B cell (primary cell): ENCODE measurements at regions not wholly inside any gene's neighbourhood (a gene's known extent, or its start where the extent isn't known, plus 50 kb on each side); places are given as distances from the start of the nearest gene placed in this dataset.

Source experiments
- ATAC-seq: fragments of 200-7000 bp; cut with Tn5 transposase; one replicate; pipeline ENCODE4 v1.10.0; 2021; ENCODE audit warnings: low read depth, mild to moderate bottlenecking, moderate number of reproducible peaks, moderate library complexity
- CTCF ChIA-PET: fragments of 350-600 bp; sonication (Branson Sonifier 250); formaldehyde crosslinking; loops from one replicate; lab custom pipeline; 2021; ENCODE audit warnings: antibody characterized with exemption, inconsistent platforms; lab: Charles Lee
- POLR2A ChIA-PET: fragments of 350-600 bp; sonication (Branson Sonifier 250); formaldehyde crosslinking; loops from one replicate; lab custom pipeline; 2021; ENCODE audit warnings: antibody characterized with exemption; lab: Charles Lee
- DNase-seq: peaks from one replicate; pipeline ENCODE4 v3.0.0; 2013
- H2AFZ ChIP-seq: 2 replicates; pipeline ENCODE4 v1.6.1; 2012; ENCODE audit warnings: mild to moderate bottlenecking, low read depth, low read length; ENCODE audit not compliant: insufficient read depth, poor library complexity, severe bottlenecking
- H3K27ac ChIP-seq, 2 donors: 1 replicate in 1 of 2; 2 replicates in 1 of 2; pipeline ENCODE4 v1.5.1; 2012 to 2013; ENCODE audit warnings: low read length in 2 of 2, mild to moderate bottlenecking in 2 of 2, moderate library complexity in 1 of 2
- H3K27me3 ChIP-seq, 4 experiments: fragments of 200-600 bp in 1 of 4; sonication (generic) in 1 of 4; replicated peaks in 1 of 4; 1 replicate in 2 of 4; 2 replicates in 2 of 4; pipeline versions ENCODE4 v1.6.1 to v1.7.0; 2013 to 2016; ENCODE audit warnings: low read length in 3 of 4, mild to moderate bottlenecking in 2 of 4, mixed read lengths in 1 of 4, moderate library complexity in 1 of 4; ENCODE audit not compliant: insufficient read depth in 4 of 4, control insufficient read depth in 3 of 4; ENCODE audit errors: control extremely low read depth in 1 of 4
- H3K36me3 ChIP-seq, 2 experiments: replicated peaks in 1 of 2; 1 replicate in 1 of 2; 2 replicates in 1 of 2; pipeline versions ENCODE4 v1.6.1 to v1.7.1; 2013; ENCODE audit warnings: low read length in 1 of 2; ENCODE audit not compliant: insufficient read depth in 2 of 2, control insufficient read depth in 1 of 2; ENCODE audit errors: control extremely low read depth in 1 of 2, extremely low read depth in 1 of 2
- H3K4me1 ChIP-seq, 2 donors: fragments of 200-600 bp in 1 of 2; sonication (generic) in 1 of 2; 1 replicate in 1 of 2; 2 replicates in 1 of 2; pipeline versions ENCODE4 v1.5.1 to v1.6.1; 2013 to 2017; ENCODE audit warnings: low read length in 2 of 2; ENCODE audit not compliant: control insufficient read depth in 2 of 2, insufficient read depth in 2 of 2
- H3K4me2 ChIP-seq: replicated peaks from 2 replicates; pipeline ENCODE3; 2012; ENCODE audit warnings: mild to moderate bottlenecking, low read depth, low read length; ENCODE audit not compliant: poor library complexity, severe bottlenecking
- H3K4me3 ChIP-seq, 5 experiments: fragments of 200-600 bp in 1 of 5; sonication (generic) in 1 of 5; 1 replicate in 3 of 5; 2 replicates in 2 of 5; pipeline versions ENCODE4 v1.5.1 to v1.7.0; 2011 to 2016; ENCODE audit warnings: low read length in 4 of 5, mild to moderate bottlenecking in 4 of 5, low read depth in 2 of 5, control low read depth in 1 of 5, moderate library complexity in 1 of 5; ENCODE audit not compliant: insufficient read depth in 1 of 5; ENCODE audit errors: control extremely low read depth in 1 of 5, extremely low read depth in 1 of 5
- H3K79me2 ChIP-seq: fragments of 200-600 bp; sonication (generic); one replicate; pipeline ENCODE4 v1.6.0; 2016; ENCODE audit warnings: low read length; ENCODE audit not compliant: control insufficient read depth, insufficient read depth
- H3K9ac ChIP-seq: fragments of 200-600 bp; sonication (generic); 2 replicates; pipeline ENCODE4 v1.6.1; 2017; ENCODE audit warnings: mild to moderate bottlenecking, low read length, moderate library complexity
- H3K9me3 ChIP-seq, 3 donors: one replicate each; pipeline versions ENCODE4 v1.6.1 to v1.7.1; 2013; ENCODE audit warnings: low read length in 2 of 3; ENCODE audit not compliant: control insufficient read depth in 2 of 3, insufficient read depth in 1 of 3; ENCODE audit errors: control extremely low read depth in 1 of 3
- H4K20me1 ChIP-seq: 2 replicates; pipeline ENCODE4 v1.6.0; 2012; ENCODE audit warnings: mild to moderate bottlenecking, low read length; ENCODE audit not compliant: insufficient read depth, control insufficient read depth, poor library complexity, severe bottlenecking
- H3K27ac Mint-ChIP-seq: one replicate; pipeline ENCODE4 v1.8.0; 2021; ENCODE audit warnings: mixed read lengths
- H3K27me3 Mint-ChIP-seq: one replicate; pipeline ENCODE4 v1.8.0; 2021; ENCODE audit warnings: mixed read lengths
- H3K4me1 Mint-ChIP-seq: one replicate; pipeline ENCODE4 v1.8.0; 2021; ENCODE audit warnings: mixed read lengths
- H3K4me3 Mint-ChIP-seq: one replicate; pipeline ENCODE4 v1.8.0; 2021; ENCODE audit warnings: mixed read lengths
- H3K9me3 Mint-ChIP-seq: one replicate; pipeline ENCODE4 v1.8.0; 2022; ENCODE audit warnings: mixed read lengths; ENCODE audit not compliant: insufficient read depth
- EZH2 ChIP-seq: IDR thresholded peaks from 2 replicates; pipeline ENCODE4 v1.6.1; 2012; ENCODE audit warnings: borderline replicate concordance, low read depth, mild to moderate bottlenecking, moderate library complexity, low read length; ENCODE audit not compliant: insufficient read depth, poor library complexity, severe bottlenecking
- WGBS: methylation state at CpG from one replicate; pipeline ENCODE4 v1.1.5; 2013; ENCODE audit warnings: missing lambda C conversion rate; ENCODE audit not compliant: insufficient coverage; 5-methylcytosine and 5-hydroxymethylcytosine counted together
- intact Hi-C: fragments of 100-400 bp; cut with micrococcal nuclease; formaldehyde crosslinking; loops from one replicate; pipeline ENCODE4 v1.10.0; 2022
- TF ChIP-seq, protein P1 (sequence below): fragments of 200-600 bp; IDR thresholded peaks from one replicate; pipeline ENCODE4 v1.8.0; 2022; ENCODE audit warnings: antibody characterized with exemption, mild to moderate bottlenecking

DNA sequence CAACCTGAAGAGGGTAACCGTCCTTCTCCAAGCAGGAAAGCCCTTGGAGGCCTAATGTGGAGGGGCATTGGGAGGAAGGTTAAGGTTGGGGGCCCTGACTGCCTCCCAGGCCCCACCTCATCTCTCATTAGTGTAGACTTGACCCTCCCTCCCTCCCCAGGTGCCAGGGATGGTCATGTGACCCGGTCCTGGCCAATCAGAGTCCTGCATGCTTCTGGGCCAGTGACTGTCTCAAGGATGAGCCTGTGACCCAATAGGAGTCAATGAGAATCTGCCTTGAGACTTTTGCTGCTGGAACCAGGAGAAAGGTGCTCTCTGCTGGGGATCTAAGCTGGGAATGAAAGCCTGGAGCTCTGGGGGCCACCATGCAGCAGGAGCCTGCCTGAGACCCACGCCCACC is 70.8 kb downstream of the NCOR2 start:
- Mint-ChIP-seq H3K4me3 (no peak overlapping the region), H3K9me3 (no peaks in the 10 kb centered on the region), H3K27ac (no peak overlapping the region), H3K4me1 (peaks cover 75% of the 10 kb centered on the region), H3K27me3 (no peaks in the 10 kb centered on the region)
- DNase-seq: no peak
- H3K4me1 ChIP-seq: peaks cover 33 to 74% of the 10 kb centered on the region in 2 donors
- ATAC-seq: no peak
- ChIA-PET CTCF (interaction anchor here (1.1 kb wide), 1 partner anchor 98 kb away, joined by 3 read pairs; no protein-coding TSS in a partner anchor), POLR2A (no interaction called here)
- no peak overlapping the region for H3K4me3 ChIP-seq
- H3K36me3 ChIP-seq: peaks cover 0 to 14% of the 10 kb centered on the region in 2 experiments
- H3K9ac ChIP-seq: no peak overlapping the region
- H2AFZ ChIP-seq: no peak overlapping the region
- no peaks in the 10 kb centered on the region for H3K9me3 ChIP-seq
- no peaks in the 10 kb centered on the region for H3K27me3 ChIP-seq
- TF ChIP-seq, protein P1, sequence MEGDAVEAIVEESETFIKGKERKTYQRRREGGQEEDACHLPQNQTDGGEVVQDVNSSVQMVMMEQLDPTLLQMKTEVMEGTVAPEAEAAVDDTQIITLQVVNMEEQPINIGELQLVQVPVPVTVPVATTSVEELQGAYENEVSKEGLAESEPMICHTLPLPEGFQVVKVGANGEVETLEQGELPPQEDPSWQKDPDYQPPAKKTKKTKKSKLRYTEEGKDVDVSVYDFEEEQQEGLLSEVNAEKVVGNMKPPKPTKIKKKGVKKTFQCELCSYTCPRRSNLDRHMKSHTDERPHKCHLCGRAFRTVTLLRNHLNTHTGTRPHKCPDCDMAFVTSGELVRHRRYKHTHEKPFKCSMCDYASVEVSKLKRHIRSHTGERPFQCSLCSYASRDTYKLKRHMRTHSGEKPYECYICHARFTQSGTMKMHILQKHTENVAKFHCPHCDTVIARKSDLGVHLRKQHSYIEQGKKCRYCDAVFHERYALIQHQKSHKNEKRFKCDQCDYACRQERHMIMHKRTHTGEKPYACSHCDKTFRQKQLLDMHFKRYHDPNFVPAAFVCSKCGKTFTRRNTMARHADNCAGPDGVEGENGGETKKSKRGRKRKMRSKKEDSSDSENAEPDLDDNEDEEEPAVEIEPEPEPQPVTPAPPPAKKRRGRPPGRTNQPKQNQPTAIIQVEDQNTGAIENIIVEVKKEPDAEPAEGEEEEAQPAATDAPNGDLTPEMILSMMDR: no peak
- no peak for TF ChIP-seq EZH2
- intact Hi-C loops: loop anchor here (10.0 kb wide), 1 partner anchor 58 kb away; no protein-coding TSS in a partner anchor
- WGBS: 86% methylated on average over 2 of the region's 3 CpGs
- peaks cover 100% of the 10 kb centered on the region for H4K20me1 ChIP-seq
- H3K4me2 ChIP-seq: no peak overlapping the region
- peaks cover 92% of the 10 kb centered on the region for H3K79me2 ChIP-seq
- no peak overlapping the region for H3K27ac ChIP-seq

DNA sequence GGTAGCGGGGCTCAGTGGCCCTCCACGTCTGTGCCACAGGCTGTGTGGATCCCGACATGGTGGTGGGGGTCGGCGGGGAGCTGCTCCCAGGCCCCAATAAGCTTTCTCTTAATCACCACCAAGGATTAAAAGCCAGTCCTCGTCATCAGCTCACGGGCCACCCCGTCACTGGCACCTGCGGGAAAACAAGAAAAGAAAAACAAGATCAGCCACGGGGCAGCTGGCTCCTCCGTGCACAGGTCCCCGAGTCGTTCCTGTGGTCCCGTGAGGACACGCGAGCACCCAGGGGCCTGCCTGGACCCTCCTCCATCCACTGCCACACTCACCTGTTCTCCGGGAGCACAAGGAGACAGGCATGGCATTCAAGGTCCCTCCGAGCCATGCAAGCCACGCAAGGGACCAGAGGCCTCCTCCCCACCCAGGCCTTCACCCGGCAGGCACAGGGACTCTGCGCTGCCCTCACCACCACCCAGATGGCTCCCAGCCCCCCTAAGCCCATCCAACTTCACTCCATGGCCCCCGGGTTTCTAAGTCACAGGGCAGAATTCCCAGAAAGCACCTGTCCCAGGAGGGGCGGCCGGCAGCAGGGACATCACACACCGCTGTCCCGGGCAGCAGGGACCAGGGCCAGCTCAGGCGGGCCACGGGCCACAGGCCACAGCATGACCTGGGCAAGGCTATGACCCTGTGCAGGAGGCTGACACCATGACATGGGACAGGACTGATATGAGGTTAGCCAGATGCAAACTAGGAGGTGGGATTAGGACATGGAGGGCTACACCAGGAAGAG is 72.0 kb downstream of the NCOR2 start:
- Histone ChIP-seq H3K36me3 (peaks cover 0 to 15% of the 10 kb centered on the region in 2 experiments), H3K4me3 (no peak overlapping the region), H3K9ac (no peak overlapping the region), H4K20me1 (peaks cover 100% of the 10 kb centered on the region), H2AFZ (no peak overlapping the region), H3K4me2 (peak overlapping the region; percentile 77), H3K79me2 (peaks cover 94% of the 10 kb centered on the region), H3K9me3 (no peaks in the 10 kb centered on the region), H3K27me3 (no peaks in the 10 kb centered on the region), H3K4me1 (peaks cover 33 to 71% of the 10 kb centered on the region in 2 donors), H3K27ac (no peak overlapping the region)
- DNase-seq (no peak), ATAC-seq (no peak)
- POLR2A ChIA-PET: interaction anchor here (0.6 kb wide), 1 partner anchor 104 kb away, joined by 3 read pairs; no protein-coding TSS in a partner anchor
- Mint-ChIP-seq H3K27me3 (no peaks in the 10 kb centered on the region), H3K9me3 (no peaks in the 10 kb centered on the region), H3K4me1 (peaks cover 76% of the 10 kb centered on the region), H3K27ac (no peak overlapping the region), H3K4me3 (no peak overlapping the region)
- TF ChIP-seq, protein P1: no peak
- no peak for TF ChIP-seq EZH2
- WGBS: 92% methylated on average over 28 of the region's 28 CpGs
- intact Hi-C loops: loop anchor here (10.0 kb wide), 1 partner anchor 59 kb away; no protein-coding TSS in a partner anchor
- CTCF ChIA-PET: no interaction called here
